CD4-positive, alpha-beta T cell treated with Interleukin-4 for 4 hours (primary cell): ENCODE measurements at regions not wholly inside any gene's neighbourhood (a gene's known extent, or its start where the extent isn't known, plus 50 kb on each side); places are given as distances from the start of the nearest gene placed in this dataset.
"Not testable (repeated sequence)": the region's sequence is repeated elsewhere in the genome, so short reads cannot be mapped to it uniquely, and the experiment has no call there.

Experiments used
- DNase-seq: peaks from one replicate; pipeline ENCODE4 v3.0.0-alpha.2; 2020

DNA sequence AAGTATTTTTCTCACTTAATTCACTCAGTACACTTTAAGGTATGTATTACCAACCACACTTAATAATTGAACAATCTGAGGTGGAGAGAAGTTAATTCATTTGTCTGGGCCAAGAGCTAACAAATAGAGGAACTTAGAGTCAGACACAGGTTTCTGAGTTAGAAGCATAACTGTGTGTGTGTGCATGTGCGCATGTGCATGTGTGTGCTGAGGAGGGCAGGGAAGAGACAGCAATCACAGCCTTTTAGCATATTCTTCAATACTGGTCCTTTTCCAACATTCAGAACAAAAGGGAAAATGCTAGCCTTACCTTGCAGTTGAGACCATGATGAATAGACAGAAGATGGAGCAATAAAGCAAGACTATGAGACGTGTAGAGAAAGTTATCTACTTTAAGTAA lies 136.2 kb upstream of the ATP5MC3 start:
- DNase-seq, result no peak

- no peak for DNase-seq
Observed at GRCh38 chr2:175312137-175312536, 130.6 kb upstream of the ATP5MC3 start.

GRCh38 chr2:175310813-175311504 lies 129.4 kb upstream of the ATP5MC3 start:
- no peak for DNase-seq

- DNase-seq, result no peak
Observed at GRCh38 chr2:175309799-175310198, 128.3 kb upstream of the ATP5MC3 start.

- no peak for DNase-seq
Observed at GRCh38 chr2:175308005-175308404, 126.5 kb upstream of the ATP5MC3 start.

GRCh38 chr2:175304541-175304940 lies 123.0 kb upstream of the ATP5MC3 start:
- DNase-seq, result no peak

DNA sequence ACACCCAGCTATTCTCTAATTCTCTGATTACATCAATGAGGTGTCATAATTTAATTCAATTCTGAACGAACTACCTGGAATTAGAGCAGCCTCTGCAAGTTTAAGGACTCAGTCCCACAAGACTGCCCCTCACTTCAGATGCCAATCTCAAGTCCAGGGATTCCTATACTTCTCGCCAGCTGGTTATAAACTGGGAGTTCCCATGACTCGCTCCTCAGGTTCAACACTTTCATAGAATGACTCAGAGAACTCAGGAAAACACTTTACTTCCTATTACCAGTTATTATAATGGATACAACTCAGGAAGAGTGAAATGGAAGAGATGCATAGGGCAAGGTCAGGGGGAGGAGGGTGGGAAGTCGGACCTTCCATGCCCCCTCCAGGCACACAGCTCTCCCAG lies 112.3 kb upstream of the ATP5MC3 start:
- DNase-seq, result no peak

DNA sequence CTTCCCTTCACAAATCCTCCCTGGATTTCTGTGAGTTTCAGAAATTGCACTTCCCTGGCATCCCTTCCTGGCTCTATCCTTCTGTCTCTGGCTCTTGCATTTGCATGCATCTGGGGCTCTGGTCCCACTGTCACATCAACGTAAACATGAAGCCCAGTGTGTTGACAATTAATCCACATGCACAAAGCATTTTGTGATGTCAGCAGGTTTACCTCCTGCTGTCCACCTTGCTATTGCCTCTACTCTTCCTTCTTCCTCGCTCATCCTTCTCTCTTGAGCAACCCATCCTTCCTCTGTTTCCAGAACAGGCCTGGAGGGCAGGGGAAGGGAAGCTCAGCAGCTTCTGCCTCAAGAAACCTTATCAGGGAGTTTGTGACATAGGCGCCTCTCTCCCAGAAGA lies 111.7 kb upstream of the ATP5MC3 start:
- DNase-seq, result no peak

- no peak for DNase-seq
Observed at GRCh38 chr2:175282886-175283285, 101.4 kb upstream of the ATP5MC3 start.

DNA sequence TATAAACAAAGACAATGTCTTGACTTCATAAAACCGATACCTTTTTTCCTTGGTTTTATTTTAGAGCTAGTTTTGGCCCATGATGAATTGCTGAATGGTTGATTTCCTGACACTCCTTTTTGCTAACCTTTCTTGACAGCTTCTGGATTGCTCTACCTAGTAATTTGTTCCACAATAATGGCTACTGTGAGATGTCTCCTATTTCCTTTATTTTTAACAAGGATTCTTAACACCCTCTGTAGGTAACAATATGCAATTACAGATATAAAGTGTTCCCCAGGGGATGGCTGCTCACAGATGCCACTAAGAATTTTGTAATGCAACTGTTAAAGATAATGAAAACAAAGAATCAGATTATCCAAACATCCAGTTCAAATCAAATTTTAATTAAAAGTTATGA lies 100.8 kb upstream of the ATP5MC3 start:
- peak; percentile 28 for DNase-seq

DNA sequence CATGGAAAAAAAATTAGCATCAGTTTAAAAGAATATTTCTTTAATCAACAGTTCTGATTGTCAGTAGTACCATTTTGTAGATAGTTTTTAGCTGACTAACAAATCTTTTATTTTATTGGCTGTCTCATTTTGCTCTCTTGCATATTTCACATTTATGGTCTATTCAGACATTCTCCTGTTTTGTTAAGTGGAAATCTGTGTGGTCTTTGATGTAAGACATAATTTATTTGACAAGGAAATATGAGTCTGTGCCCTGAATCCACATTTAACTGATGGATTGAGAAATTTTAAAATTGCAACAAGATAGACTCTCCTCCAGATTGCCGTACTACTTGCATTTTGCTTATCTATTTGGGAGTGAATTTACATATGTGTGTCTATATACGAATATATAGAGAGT lies 96.3 kb upstream of the ATP5MC3 start:
- no peak for DNase-seq

GRCh38 chr2:175275539-175275938 lies 94.0 kb upstream of the ATP5MC3 start:
- DNase-seq, result no peak

- no peak for DNase-seq
Observed at GRCh38 chr2:175259164-175259563, 77.7 kb upstream of the ATP5MC3 start.

- DNase-seq, result no peak
Observed at GRCh38 chr2:175256806-175257585, 75.5 kb upstream of the ATP5MC3 start.

- DNase-seq, result not testable (repeated sequence)
Observed at GRCh38 chr2:175256391-175256790, 74.9 kb upstream of the ATP5MC3 start.

DNA sequence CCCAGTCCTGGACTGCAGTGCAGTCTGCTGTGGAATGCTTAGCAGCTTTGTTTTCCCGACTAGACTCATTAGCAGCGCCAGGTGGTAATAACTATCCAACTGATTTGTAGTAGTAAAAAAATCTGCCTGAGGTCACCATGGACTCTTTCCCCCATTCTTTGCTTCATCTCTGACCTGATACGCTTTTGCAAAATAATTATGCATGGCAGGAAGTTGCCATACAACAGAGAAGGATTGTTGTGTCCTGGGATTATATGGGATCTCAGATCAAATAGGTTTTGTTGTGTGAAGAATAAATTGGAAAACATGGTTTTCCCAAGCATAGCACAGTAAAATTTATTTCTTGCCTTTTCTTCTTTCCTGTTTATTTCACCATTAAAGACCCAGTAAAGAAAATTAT lies 72.4 kb upstream of the ATP5MC3 start:
- no peak for DNase-seq

DNA sequence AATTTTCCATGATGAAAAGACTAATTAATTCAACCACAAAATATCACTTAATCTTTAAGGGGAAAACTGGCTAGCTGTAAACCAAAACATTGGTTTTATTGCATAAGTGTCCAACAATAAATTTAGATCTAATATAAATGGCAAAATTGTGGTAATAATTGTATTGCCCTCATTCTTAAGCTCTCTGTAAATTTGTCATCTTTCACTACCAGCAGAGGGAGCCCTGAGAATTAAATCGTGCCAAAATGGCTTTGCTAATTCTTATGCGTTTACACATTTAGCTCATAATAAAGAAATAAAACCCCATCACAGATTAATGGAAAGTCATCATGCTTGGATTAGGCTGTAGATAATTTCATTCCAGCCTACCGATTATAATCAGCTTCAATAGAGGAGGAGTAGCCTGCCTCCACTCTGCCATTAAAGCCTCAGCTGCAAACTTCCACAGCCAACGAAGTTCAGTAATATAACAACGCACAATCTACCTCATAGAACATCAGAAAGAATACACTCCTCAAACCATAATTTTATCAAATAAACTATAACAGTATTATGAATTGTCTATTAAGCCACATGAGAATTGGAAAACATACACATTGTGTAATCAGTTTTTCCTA lies 70.0 kb upstream of the ATP5MC3 start:
- DNase-seq, result peak; percentile 31

DNA sequence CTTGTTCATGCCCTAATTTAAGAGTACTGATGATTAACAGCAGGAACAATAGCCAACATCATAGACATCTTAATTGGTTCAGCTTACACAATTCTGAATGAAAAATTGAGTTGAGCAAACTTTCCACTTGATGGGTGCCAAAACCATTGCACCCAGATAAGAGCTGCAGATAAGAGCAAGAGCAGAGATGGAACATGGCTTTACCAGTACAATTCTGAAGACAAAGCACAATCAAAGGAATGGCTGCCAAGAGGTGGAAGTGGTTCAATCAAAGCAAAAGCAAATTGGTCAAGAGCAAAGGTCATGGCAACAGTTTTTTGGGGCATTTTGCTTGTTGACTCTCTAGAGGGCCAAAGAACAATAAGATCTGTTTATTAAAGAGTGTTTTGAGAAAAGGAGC lies 65.6 kb upstream of the ATP5MC3 start:
- no peak for DNase-seq

DNA sequence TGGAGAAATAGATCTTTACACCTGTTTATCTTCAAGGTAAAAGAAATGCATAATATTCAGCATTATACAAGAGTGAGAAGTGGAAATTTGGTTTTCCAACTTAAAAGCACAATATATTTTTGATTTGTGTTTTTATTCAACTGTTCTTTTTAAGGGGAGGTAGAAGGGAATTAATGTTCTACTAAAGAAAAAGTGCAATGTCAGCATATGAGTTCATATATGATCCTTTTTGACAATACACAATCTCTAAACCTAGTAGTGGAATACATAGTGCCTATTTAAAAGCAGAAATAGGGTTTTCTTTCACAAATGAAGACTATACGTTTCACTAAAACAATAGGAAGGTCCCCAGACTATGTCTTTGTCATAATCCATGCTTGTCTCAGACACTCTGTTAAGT lies 63.2 kb upstream of the ATP5MC3 start:
- DNase-seq, result no peak

DNA sequence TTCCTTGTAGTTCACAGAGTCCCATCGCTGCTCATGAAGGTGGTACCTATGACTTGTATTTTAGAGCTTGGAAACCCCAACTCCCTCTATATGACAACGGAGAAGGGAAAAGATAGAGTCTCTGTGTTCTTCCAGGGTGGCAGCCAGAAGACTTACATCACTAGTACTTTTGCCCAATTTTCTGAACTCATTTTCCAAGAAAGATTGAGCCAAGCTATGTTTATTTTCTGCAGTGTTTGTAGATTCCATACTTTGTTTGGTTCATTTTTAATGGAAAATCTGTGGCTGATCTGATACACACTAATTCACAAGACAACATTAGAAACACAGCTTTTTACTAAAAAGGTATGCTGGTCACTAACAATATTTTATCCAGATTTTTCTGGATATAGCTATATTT lies 60.2 kb upstream of the ATP5MC3 start:
- no peak for DNase-seq

DNA sequence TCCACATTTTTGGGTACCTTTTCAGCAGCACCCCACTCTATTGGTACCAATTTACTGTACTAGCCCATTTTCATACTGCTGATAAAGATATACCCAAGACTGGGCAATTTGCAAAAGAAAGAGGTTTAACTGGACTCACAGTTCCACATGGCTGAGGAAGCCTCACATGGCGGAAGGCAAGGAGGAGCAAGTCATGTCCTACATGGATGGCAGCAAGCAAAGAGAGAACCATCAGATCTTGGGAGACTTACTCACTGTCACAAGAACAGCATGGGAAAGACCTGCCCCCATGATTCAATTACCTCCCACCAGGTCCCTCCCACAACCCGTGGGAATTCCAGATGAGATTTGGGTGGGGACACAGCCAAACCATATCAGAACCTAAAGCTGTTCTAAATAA lies 58.5 kb upstream of the ATP5MC3 start:
- DNase-seq, result not testable (repeated sequence)

DNA sequence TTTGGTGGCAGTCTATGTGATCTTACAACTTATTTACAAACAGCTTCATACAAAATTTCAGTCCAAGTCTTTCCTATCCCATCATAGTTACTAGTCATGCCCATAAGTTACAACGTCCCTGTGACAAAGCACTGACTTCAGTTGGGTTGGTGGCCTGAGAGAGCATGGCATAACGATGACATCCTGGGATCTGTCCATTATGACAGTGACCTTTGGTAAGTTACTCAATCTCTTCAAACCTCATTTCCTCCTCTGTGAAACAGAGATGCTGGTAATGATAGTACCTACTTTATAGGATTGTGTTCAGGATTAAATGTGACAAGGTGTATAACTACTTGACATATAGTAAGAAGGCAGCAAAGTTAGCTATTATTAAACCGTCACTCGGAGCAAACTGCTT lies 55.4 kb upstream of the ATP5MC3 start:
- DNase-seq, result no peak

DNA sequence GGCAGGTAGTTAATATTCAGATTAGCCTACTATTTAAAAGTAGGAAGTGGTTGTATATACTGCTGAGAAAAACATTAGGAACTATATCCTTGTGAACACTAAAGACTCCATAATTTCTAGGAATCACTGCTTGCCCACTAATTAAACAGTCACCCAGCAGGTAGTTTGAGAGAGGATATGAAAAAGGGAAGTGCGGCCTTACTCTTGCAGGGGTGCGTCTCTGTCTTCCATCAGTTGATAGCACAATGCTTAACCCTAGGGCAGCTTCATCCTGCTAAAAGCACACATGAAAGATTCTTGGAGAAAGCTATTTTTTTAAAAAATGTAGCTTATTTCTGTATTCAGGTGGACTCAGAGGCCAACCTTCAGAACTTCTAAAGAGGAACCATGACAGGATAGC lies 53.1 kb upstream of the ATP5MC3 start:
- no peak for DNase-seq

- no peak for DNase-seq
Observed at GRCh38 chr2:175234153-175234552, 52.6 kb upstream of the ATP5MC3 start.
